ENCODE measurements at regions not wholly inside any gene's neighbourhood (a gene's known extent, or its start where the extent isn't known, plus 50 kb on each side); places are given as distances from the start of the nearest gene placed in this dataset.

GRCh38 chr1:230540421-230541155 is 101.7 kb upstream of the COG2 start:
- TF ChIP-seq CTCF (IDR thresholded peaks at IDR 0.05) (no peak), POLR2A (IDR thresholded peaks at IDR 0.05) (no peak)
